Ureter (tissue), 1 donor: ENCODE measurements at regions not wholly inside any gene's neighbourhood (a gene's known extent, or its start where the extent isn't known, plus 50 kb on each side); places are given as distances from the start of the nearest gene placed in this dataset.
"Not testable (repeated sequence)": the region's sequence is repeated elsewhere in the genome, so short reads cannot be mapped to it uniquely, and the experiment has no call there.

Experiments used
- DNase-seq: peaks from one replicate; pipeline ENCODE4 v3.0.0-alpha.2; 2020; ENCODE audit warnings: low spot score
- donor health status: DM: yes; HTN: yes; CAD: no.

- DNase-seq, result no peak
Observed at GRCh38 chr1:65062339-65062738, 85.7 kb upstream of the AK4 start.

- no peak for DNase-seq
Observed at GRCh38 chr1:65063025-65063424, 85.0 kb upstream of the AK4 start.

GRCh38 chr1:65064981-65065380, 83.0 kb upstream of the AK4 start:
- no peak for DNase-seq

- no peak for DNase-seq
Observed at GRCh38 chr1:65065524-65066418, 82.2 kb upstream of the AK4 start.

- DNase-seq, result no peak
Observed at GRCh38 chr1:65066419-65066765, 81.6 kb upstream of the AK4 start.

- DNase-seq, result peak; percentile 92
Observed at GRCh38 chr1:65066766-65067490, 81.1 kb upstream of the AK4 start.

GRCh38 chr1:65067491-65068201, 80.4 kb upstream of the AK4 start:
- peak; percentile 81 for DNase-seq

GRCh38 chr1:65068202-65069010, 79.6 kb upstream of the AK4 start:
- DNase-seq, result no peak

GRCh38 chr1:65069011-65069565, 78.9 kb upstream of the AK4 start:
- DNase-seq, result no peak

- no peak for DNase-seq
Observed at GRCh38 chr1:65072845-65073244, 75.2 kb upstream of the AK4 start.

GRCh38 chr1:65075123-65075976, 72.7 kb upstream of the AK4 start:
- DNase-seq, result no peak

- no peak for DNase-seq
Observed at GRCh38 chr1:65077369-65077768, 70.6 kb upstream of the AK4 start.

- no peak for DNase-seq
Observed at GRCh38 chr1:65079941-65080340, 68.1 kb upstream of the AK4 start.

- no peak for DNase-seq
Observed at GRCh38 chr1:65082346-65083040, 65.5 kb upstream of the AK4 start.

GRCh38 chr1:65083263-65083896, 64.6 kb upstream of the AK4 start:
- no peak for DNase-seq

- DNase-seq, result no peak
Observed at GRCh38 chr1:65084066-65084465, 63.9 kb upstream of the AK4 start.

GRCh38 chr1:65087519-65087918, 60.5 kb upstream of the AK4 start:
- DNase-seq, result not testable (repeated sequence)

GRCh38 chr1:65090406-65090805, 57.6 kb upstream of the AK4 start:
- no peak for DNase-seq

- DNase-seq, result no peak
Observed at GRCh38 chr1:65092691-65093090, 55.3 kb upstream of the AK4 start.
